GM23248 (cell line): ENCODE measurements at regions not wholly inside any gene's neighbourhood (a gene's known extent, or its start where the extent isn't known, plus 50 kb on each side); places are given as distances from the start of the nearest gene placed in this dataset.
A peak's percentile ranks its signal among the peaks of the same experiment; 100 is the strongest.

ENCODE experiments used
- DNase-seq: peaks from one replicate; pipeline ENCODE4 v3.0.0-alpha.2; 2015
- H2AFZ ChIP-seq: fragments of 200-600 bp; sonication (generic); 2 replicates; pipeline ENCODE4 v1.6.1; 2016; ENCODE audit warnings: antibody characterized with exemption
- H3F3A ChIP-seq: fragments of 200-600 bp; sonication (generic); 2 replicates; pipeline ENCODE4 v1.6.1; 2016; ENCODE audit warnings: mild to moderate bottlenecking, antibody characterized with exemption, mixed run types; ENCODE audit not compliant: insufficient read depth
- H3K27ac ChIP-seq: fragments of 200-600 bp; sonication (generic); 2 replicates; pipeline ENCODE4 v1.5.1; 2016; ENCODE audit warnings: mild to moderate bottlenecking
- H3K27me3 ChIP-seq: fragments of 200-600 bp; sonication (generic); replicated peaks from 2 replicates; pipeline ENCODE4 v1.6.1; 2016; ENCODE audit warnings: mild to moderate bottlenecking; ENCODE audit not compliant: insufficient read depth
- H3K36me3 ChIP-seq: fragments of 200-600 bp; sonication (generic); 2 replicates; pipeline ENCODE4 v1.6.1; 2016; ENCODE audit warnings: low read depth, mild to moderate bottlenecking
- H3K4me1 ChIP-seq: fragments of 200-600 bp; sonication (generic); 2 replicates; pipeline ENCODE4 v1.6.1; 2016; ENCODE audit warnings: mild to moderate bottlenecking; ENCODE audit not compliant: insufficient read depth
- H3K4me2 ChIP-seq: fragments of 200-600 bp; sonication (generic); one replicate; pipeline ENCODE4 v1.6.1; 2016; ENCODE audit warnings: mild to moderate bottlenecking; ENCODE audit not compliant: unreplicated experiment
- H3K4me3 ChIP-seq: fragments of 200-600 bp; sonication (generic); 2 replicates; pipeline ENCODE4 v1.5.1; 2016; ENCODE audit warnings: mild to moderate bottlenecking
- H3K79me2 ChIP-seq: fragments of 200-600 bp; sonication (generic); 2 replicates; pipeline ENCODE4 v1.6.1; 2016; ENCODE audit warnings: mild to moderate bottlenecking; ENCODE audit not compliant: insufficient read depth
- H3K9ac ChIP-seq: fragments of 200-600 bp; sonication (generic); 2 replicates; pipeline ENCODE4 v1.6.1; 2016; ENCODE audit warnings: mild to moderate bottlenecking
- H3K9me2 ChIP-seq: fragments of 200-600 bp; sonication (generic); 2 replicates; pipeline ENCODE4 v1.6.1; 2016; ENCODE audit warnings: mixed run types, mild to moderate bottlenecking, moderate library complexity; ENCODE audit not compliant: insufficient read depth
- H3K9me3 ChIP-seq: fragments of 200-600 bp; sonication (generic); one replicate; pipeline ENCODE4 v1.6.1; 2017; ENCODE audit warnings: low read depth
- H4K20me1 ChIP-seq: fragments of 200-600 bp; sonication (generic); 2 replicates; pipeline ENCODE4 v1.6.0; 2016; ENCODE audit not compliant: insufficient read depth
- EZH2 ChIP-seq: fragments of 200-600 bp; sonication (generic); IDR thresholded peaks from 2 replicates; pipeline ENCODE4 v1.6.1; 2018; ENCODE audit warnings: antibody characterized with exemption, mild to moderate bottlenecking; ENCODE audit not compliant: insufficient read depth, poor library complexity, severe bottlenecking
- EZH2phosphoT487 ChIP-seq: fragments of 200-600 bp; sonication (generic); IDR thresholded peaks from 2 replicates; pipeline ENCODE4 v1.6.1; 2018; ENCODE audit warnings: antibody characterized with exemption, moderate library complexity, mild to moderate bottlenecking, low read depth; ENCODE audit not compliant: insufficient read depth
- WGBS, 2 experiments: methylation state at CpG; one replicate each; pipeline ENCODE4 v1.1.6; 2015 to 2017; ENCODE audit warnings: low lambda C conversion rate in 2 of 2, low coverage in 1 of 2; ENCODE audit errors: missing lambda C conversion rate in 2 of 2; 5-methylcytosine and 5-hydroxymethylcytosine counted together
- in situ Hi-C: fragments of 300-500 bp; cut with MboI; formaldehyde crosslinking; loops from 2 replicates; pipeline ENCODE4 v1.15.0; 2020

- H3K4me3 ChIP-seq, result no peak overlapping the region
- no peaks in the 10 kb centered on the region for H4K20me1 ChIP-seq
- DNase-seq, result peak; percentile 29
- no peak overlapping the region for H3K4me2 ChIP-seq
- no peaks in the 10 kb centered on the region for H3K9me2 ChIP-seq
- H3K4me1 ChIP-seq, result peaks cover 7% of the 10 kb centered on the region; the same call in 1 of the 2 replicates
- H3K36me3 ChIP-seq, result no peaks in the 10 kb centered on the region
- no peaks in the 10 kb centered on the region for H3F3A ChIP-seq
- H3K79me2 ChIP-seq, result no peaks in the 10 kb centered on the region
- no peaks in the 10 kb centered on the region for H3K9me3 ChIP-seq
- no peak overlapping the region for H3K27ac ChIP-seq
- no peak overlapping the region for H3K9ac ChIP-seq
- TF ChIP-seq EZH2phosphoT487, result no peak
- no peak for TF ChIP-seq EZH2
- no peak overlapping the region for H2AFZ ChIP-seq
- 44 to 55% methylated on average over 1 of the region's 1 CpG for WGBS, 2 experiments
- in situ Hi-C loops, result no loop called here
- H3K27me3 ChIP-seq, result no peaks in the 10 kb centered on the region
These were observed 235.3 kb upstream of the ROPN1 start for GRCh38 chr3:124227150-124227630.

DNA sequence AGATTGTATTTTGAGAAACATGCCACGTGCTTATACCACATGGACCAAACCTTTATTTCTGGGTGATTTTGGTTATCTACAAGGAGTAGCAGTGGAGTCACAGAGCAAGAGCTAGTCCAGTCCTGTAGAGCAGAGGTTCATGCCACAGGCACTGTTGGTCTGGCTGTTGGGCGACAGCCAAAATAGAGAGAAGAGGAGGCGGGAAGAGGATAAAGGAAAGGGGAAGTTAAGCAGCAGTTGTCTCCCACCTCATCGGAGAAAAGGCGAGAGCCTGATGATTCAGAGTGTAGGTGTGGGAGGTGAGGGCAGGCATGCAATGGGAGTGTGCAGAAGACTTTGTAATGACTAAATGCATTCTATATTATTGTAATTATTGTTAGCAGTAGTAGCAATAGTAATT is 237.5 kb upstream of the ROPN1 start:
- H3K4me3 ChIP-seq, result no peak overlapping the region
- no peaks in the 10 kb centered on the region for H3K27me3 ChIP-seq
- no peak overlapping the region for H3K27ac ChIP-seq
- no peak for TF ChIP-seq EZH2phosphoT487
- TF ChIP-seq EZH2, result no peak
- H3K9me3 ChIP-seq, result no peaks in the 10 kb centered on the region
- no peaks in the 10 kb centered on the region for H3K9me2 ChIP-seq
- H3K9ac ChIP-seq, result no peak overlapping the region
- in situ Hi-C loops, result no loop called here
- H3K4me2 ChIP-seq, result no peak overlapping the region
- DNase-seq, result peak; percentile 24
- WGBS, 2 experiments, result 52 to 53% methylated on average over 5 of the region's 5 CpGs
- no peaks in the 10 kb centered on the region for H4K20me1 ChIP-seq
- peaks cover 7% of the 10 kb centered on the region; the same call in 1 of the 2 replicates for H3K4me1 ChIP-seq
- H2AFZ ChIP-seq, result no peak overlapping the region
- no peaks in the 10 kb centered on the region for H3K36me3 ChIP-seq
- H3K79me2 ChIP-seq, result no peaks in the 10 kb centered on the region
- H3F3A ChIP-seq, result no peaks in the 10 kb centered on the region

DNA sequence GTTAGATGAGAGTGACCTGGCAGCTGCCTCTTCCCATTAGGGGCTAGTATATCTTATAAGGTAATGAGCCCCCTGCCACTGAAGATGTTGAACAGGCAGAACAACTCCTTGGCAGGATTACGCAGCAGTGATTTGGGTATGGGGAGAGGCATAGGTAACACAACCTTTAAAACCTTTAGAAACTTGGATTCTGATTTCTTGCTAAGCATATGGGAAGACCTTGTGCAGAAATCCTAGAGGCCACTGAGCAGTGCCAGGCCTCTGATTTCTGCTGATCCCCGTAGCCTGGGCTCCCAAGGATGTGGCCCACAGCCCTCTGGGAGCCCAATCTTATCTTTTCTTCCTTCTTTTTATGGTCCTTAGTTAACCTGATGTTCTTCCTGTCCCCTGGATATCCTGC is 237.9 kb upstream of the ROPN1 start:
- no peak overlapping the region for H3K9ac ChIP-seq
- no peak overlapping the region for H3K4me2 ChIP-seq
- H2AFZ ChIP-seq, result no peak overlapping the region
- H3K79me2 ChIP-seq, result no peaks in the 10 kb centered on the region
- no peaks in the 10 kb centered on the region for H3K9me2 ChIP-seq
- H3K27ac ChIP-seq, result no peak overlapping the region
- H3K36me3 ChIP-seq, result no peaks in the 10 kb centered on the region
- peaks cover 7% of the 10 kb centered on the region; the same call in 1 of the 2 replicates for H3K4me1 ChIP-seq
- H4K20me1 ChIP-seq, result no peaks in the 10 kb centered on the region
- in situ Hi-C loops, result no loop called here
- WGBS, 2 experiments, result 76 to 92% methylated on average over 2 of the region's 2 CpGs
- no peaks in the 10 kb centered on the region for H3K27me3 ChIP-seq
- DNase-seq, result no peak
- no peak for TF ChIP-seq EZH2
- TF ChIP-seq EZH2phosphoT487, result no peak
- H3K9me3 ChIP-seq, result no peaks in the 10 kb centered on the region
- H3F3A ChIP-seq, result no peaks in the 10 kb centered on the region
- no peak overlapping the region for H3K4me3 ChIP-seq

DNA sequence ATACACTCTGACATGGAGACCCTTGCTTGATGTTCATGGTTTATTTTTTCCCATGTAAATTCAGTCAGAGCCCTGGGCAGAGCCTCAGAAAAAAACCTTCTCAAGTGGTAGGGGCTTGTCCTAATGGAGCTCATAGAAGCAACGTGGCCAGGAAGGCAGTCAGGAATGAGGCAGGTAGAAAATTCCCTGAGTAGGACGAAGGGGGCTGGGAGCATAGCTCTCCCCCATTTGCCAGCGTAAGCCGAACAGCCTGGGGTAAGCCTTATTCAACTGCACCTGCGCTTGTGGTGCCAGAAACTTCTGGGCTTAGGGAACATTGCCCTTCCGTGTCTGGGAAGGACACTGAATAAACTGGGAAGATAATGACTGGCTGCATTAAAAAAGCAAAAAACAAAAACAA is 238.5 kb upstream of the ROPN1 start:
- Histone ChIP-seq H3K9me2 (no peaks in the 10 kb centered on the region), H3K9ac (no peak overlapping the region), H3K79me2 (no peaks in the 10 kb centered on the region), H3K27ac (no peak overlapping the region), H2AFZ (no peak overlapping the region), H4K20me1 (no peaks in the 10 kb centered on the region), H3K4me2 (no peak overlapping the region), H3K4me1 (peaks cover 7% of the 10 kb centered on the region; the same call in 1 of the 2 replicates), H3F3A (no peaks in the 10 kb centered on the region), H3K27me3 (no peaks in the 10 kb centered on the region), H3K36me3 (no peaks in the 10 kb centered on the region), H3K9me3 (no peaks in the 10 kb centered on the region), H3K4me3 (no peak overlapping the region)
- TF ChIP-seq EZH2phosphoT487, result no peak
- no peak for TF ChIP-seq EZH2
- 64 to 70% methylated on average over 6 of the region's 6 CpGs for WGBS, 2 experiments
- no peak for DNase-seq
- in situ Hi-C loops, result no loop called here

DNA sequence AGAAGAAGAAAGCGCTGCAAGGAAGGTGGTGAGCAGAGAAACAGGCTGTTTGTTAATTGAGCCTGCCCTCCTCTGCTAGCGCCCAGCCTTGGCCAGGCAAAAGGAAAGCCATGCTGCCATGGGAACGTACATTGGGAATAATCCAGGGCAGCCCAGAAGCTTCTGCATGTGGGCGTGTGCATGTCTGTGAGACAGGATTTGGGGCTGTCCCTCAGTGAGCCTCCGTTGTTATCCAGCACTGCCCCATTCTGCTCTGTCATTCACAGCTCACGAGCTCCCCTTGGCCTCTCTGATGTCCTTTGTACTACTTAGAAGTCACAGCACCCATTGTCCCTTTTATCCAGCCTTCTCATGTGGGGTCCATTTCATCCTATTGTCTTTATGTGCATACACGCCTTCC is 239.1 kb upstream of the ROPN1 start:
- Histone ChIP-seq H2AFZ (no peak overlapping the region), H3K9me3 (no peaks in the 10 kb centered on the region), H3K4me3 (no peak overlapping the region), H3K9ac (no peak overlapping the region), H3K4me2 (no peak overlapping the region), H3K9me2 (no peaks in the 10 kb centered on the region), H3K36me3 (no peaks in the 10 kb centered on the region), H3K27me3 (no peaks in the 10 kb centered on the region), H3K79me2 (no peaks in the 10 kb centered on the region), H4K20me1 (no peaks in the 10 kb centered on the region), H3F3A (no peaks in the 10 kb centered on the region), H3K4me1 (peaks cover 7% of the 10 kb centered on the region; the same call in 1 of the 2 replicates), H3K27ac (no peak overlapping the region)
- 71 to 72% methylated on average over 7 of the region's 7 CpGs for whole genome bisulfite sequencing, 2 experiments
- TF ChIP-seq EZH2, result no peak
- TF ChIP-seq EZH2phosphoT487, result no peak
- in situ Hi-C loops, result no loop called here
- DNase-seq, result no peak
